ENCODE measurements at regions not wholly inside any gene's neighbourhood (a gene's known extent, or its start where the extent isn't known, plus 50 kb on each side); places are given as distances from the start of the nearest gene placed in this dataset.

GRCh38 chr21:35156293-35157278 is 107.5 kb upstream of the RUNX1 start:
- in situ Hi-C loops (cut with HindIII; ENCODE audit: extremely low pct_ligation_motif_present, low pct_unique_long_range_greater_than_20kb) = no loop called here
- ATAC-seq (no peak), DNase-seq (ENCODE audit: low spot score) (no peak), FAIRE-seq (no peak)
- peaks cover 6% of the 10 kb centered on the region; the same call in 1 of the 2 replicates for H3K9me3 ChIP-seq (ENCODE audit: low read length)
- H3K27me3 ChIP-seq (ENCODE audit: control insufficient read depth in 1 of 2, insufficient read depth in 2 of 2, low read length in 2 of 2) = no peaks in the 10 kb centered on the region
- H3K4me1 ChIP-seq (ENCODE audit: insufficient read depth, low read length) = peaks cover 8% of the 10 kb centered on the region; the same call in 1 of the 2 replicates
- no peaks in the 10 kb centered on the region for H4K20me1 ChIP-seq (ENCODE audit: insufficient read depth, low read length)
- H2AFZ ChIP-seq (ENCODE audit: low read length) = no peak overlapping the region
- H3K4me3 ChIP-seq (replicated peaks in 1 of 3; ENCODE audit: insufficient read depth in 1 of 3, low read depth in 2 of 3, low read length in 3 of 3) = no peak overlapping the region
- H3K9ac ChIP-seq (ENCODE audit: insufficient read depth, low read depth, low read length) = no peak overlapping the region
- no peaks in the 10 kb centered on the region for H3K36me3 ChIP-seq (replicated peaks in 1 of 2; ENCODE audit: control insufficient read depth in 1 of 2, insufficient read depth in 2 of 2, low read length in 2 of 2)
- TF ChIP-seq HNF4A (CRISPR knock-in tag; IDR thresholded peaks at IDR 0.05) (no peak), ZNF468 (CRISPR knock-in tag; IDR thresholded peaks at IDR 0.05) (no peak), ZUFSP (CRISPR knock-in tag; IDR thresholded peaks at IDR 0.05; ENCODE audit: borderline replicate concordance) (no peak), AKNA (CRISPR knock-in tag; IDR thresholded peaks at IDR 0.05; ENCODE audit: borderline replicate concordance) (no peak), ZNF740 (CRISPR knock-in tag; IDR thresholded peaks at IDR 0.05) (no peak)
- 43% methylated on average over 4 of the region's 4 CpGs for WGBS (ENCODE audit: low lambda C conversion rate)
- CTCF ChIA-PET (ENCODE audit: low intra/inter-chr PET ratio, low total read pairs) = no interaction called here
- no peak overlapping the region for H3K27ac ChIP-seq (ENCODE audit: extremely low read length, insufficient read depth, low read length)
- H3K4me2 ChIP-seq (ENCODE audit: low read depth, low read length) = no peak overlapping the region
- BruUV-seq (replicated peaks) = no TSS peak
- intact Hi-C loops (cut with micrococcal nuclease; ENCODE audit: unreplicated experiment) = no loop called here
- H3K79me2 ChIP-seq (ENCODE audit: insufficient read depth, low read length) = no peaks in the 10 kb centered on the region
- POLR2A ChIA-PET = no interaction called here

Measured in HepG2 (cell line).